ENCODE measurements at regions not wholly inside any gene's neighbourhood (a gene's known extent, or its start where the extent isn't known, plus 50 kb on each side); places are given as distances from the start of the nearest gene placed in this dataset.

DNA sequence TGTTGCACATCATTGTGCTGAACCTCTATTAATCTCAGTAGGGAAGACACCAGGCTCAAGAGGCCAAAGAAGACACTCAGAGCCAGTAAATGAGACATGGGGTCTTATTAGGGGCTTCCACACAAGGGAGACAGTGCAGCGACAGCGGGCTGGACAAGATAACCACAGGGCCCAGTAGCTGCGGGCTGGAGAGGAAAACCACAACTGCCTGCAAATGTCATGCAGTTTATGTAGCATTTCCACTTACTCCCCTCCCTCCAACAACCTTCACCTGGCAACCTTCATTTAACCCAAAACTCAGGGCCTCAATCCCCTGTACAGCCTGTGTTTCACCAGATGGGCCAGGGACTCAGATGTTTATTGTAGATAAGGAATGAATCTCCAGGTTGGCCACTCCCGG lies 185.6 kb downstream of the UTP18 start:
- TF ChIP-seq POLR2AphosphoS5 (IDR thresholded peaks at IDR 0.05; ENCODE audit: low read depth, low read length) (no peak), SIN3A (IDR thresholded peaks at IDR 0.05; ENCODE audit: borderline replicate concordance, insufficient read depth, low read length) (no peak), TAF1 (IDR thresholded peaks at IDR 0.05; ENCODE audit: borderline replicate concordance, insufficient read depth, low read length) (no peak), FOXP2 (optimal IDR thresholded peaks at IDR 0.05; ENCODE audit: borderline replicate concordance, extremely low read depth, extremely low read length, insufficient read depth) (no peak)
- TF ChIP-seq, protein P1, sequence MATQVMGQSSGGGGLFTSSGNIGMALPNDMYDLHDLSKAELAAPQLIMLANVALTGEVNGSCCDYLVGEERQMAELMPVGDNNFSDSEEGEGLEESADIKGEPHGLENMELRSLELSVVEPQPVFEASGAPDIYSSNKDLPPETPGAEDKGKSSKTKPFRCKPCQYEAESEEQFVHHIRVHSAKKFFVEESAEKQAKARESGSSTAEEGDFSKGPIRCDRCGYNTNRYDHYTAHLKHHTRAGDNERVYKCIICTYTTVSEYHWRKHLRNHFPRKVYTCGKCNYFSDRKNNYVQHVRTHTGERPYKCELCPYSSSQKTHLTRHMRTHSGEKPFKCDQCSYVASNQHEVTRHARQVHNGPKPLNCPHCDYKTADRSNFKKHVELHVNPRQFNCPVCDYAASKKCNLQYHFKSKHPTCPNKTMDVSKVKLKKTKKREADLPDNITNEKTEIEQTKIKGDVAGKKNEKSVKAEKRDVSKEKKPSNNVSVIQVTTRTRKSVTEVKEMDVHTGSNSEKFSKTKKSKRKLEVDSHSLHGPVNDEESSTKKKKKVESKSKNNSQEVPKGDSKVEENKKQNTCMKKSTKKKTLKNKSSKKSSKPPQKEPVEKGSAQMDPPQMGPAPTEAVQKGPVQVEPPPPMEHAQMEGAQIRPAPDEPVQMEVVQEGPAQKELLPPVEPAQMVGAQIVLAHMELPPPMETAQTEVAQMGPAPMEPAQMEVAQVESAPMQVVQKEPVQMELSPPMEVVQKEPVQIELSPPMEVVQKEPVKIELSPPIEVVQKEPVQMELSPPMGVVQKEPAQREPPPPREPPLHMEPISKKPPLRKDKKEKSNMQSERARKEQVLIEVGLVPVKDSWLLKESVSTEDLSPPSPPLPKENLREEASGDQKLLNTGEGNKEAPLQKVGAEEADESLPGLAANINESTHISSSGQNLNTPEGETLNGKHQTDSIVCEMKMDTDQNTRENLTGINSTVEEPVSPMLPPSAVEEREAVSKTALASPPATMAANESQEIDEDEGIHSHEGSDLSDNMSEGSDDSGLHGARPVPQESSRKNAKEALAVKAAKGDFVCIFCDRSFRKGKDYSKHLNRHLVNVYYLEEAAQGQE (IDR thresholded peaks at IDR 0.05; ENCODE audit: insufficient read depth in 1 of 2, low read depth in 2 of 2, low read length in 2 of 2), result no peak
